Ecto neural progenitor cell (in vitro differentiated cells): ENCODE measurements at regions not wholly inside any gene's neighbourhood (a gene's known extent, or its start where the extent isn't known, plus 50 kb on each side); places are given as distances from the start of the nearest gene placed in this dataset.
"Not testable (repeated sequence)": the region's sequence is repeated elsewhere in the genome, so short reads cannot be mapped to it uniquely, and the experiment has no call there.

Experiments used
- DNase-seq: peaks from one replicate; pipeline ENCODE4 v3.0.0-alpha.2; 2018; ENCODE audit warnings: low spot score

DNA sequence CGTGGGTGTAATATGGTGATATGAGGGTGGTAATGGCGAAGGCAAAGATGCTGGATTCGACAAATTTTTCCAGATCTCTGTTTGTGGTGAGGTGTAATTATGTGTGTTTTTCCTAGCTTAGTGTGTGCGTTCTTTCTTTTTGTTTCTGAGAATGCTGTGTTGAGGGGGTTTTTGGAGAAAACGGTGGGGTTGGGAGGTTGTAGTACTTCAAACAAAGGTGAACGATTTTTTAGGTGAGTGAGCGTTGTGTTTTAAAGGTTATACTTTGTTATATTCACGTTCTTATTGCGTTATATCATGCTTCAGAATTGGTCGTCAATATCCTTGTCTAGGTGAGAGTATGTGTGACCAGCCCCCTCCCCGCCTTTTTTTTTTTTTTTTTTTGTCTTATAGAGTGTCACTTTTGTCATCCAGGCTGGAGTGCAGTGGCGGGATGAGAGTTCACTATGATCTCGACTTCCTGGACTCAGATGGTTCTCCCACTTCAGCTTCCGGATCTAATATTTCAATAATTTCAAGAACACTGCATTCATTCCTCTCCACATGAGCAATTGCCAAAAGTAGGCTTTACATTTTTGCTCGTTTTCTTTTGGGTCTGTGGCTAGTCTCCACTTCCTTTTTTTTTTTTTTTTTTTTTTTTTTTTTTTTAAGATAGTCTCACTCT, 82.2 kb upstream of the RNU2-1 start:
- no peak for DNase-seq

DNA sequence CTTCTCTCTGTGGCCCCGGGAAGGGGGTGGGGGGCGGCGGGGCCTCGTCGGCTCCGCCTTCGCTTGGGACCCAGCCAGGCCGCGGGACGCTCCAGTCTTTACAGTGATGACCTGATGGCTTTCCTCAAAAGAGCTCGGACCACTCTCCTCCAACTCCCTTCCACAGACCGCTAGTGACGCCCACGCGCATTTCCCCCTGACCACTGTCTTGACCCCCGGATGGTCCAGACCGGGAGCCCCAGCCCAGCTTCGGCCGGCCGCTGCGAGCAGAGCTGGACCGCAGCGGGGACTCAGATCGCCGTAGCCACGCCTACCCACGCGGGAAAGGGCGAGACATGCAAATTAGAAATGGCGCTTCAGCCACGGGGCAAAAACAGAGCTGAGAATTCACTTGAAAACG, 81.6 kb upstream of the RNU2-1 start:
- no peak for DNase-seq

GRCh38 chr17:43314611-43315011, 80.8 kb upstream of the RNU2-1 start:
- DNase-seq = no peak

GRCh38 chr17:43312011-43312410, 78.2 kb upstream of the RNU2-1 start:
- no peak for DNase-seq

DNA sequence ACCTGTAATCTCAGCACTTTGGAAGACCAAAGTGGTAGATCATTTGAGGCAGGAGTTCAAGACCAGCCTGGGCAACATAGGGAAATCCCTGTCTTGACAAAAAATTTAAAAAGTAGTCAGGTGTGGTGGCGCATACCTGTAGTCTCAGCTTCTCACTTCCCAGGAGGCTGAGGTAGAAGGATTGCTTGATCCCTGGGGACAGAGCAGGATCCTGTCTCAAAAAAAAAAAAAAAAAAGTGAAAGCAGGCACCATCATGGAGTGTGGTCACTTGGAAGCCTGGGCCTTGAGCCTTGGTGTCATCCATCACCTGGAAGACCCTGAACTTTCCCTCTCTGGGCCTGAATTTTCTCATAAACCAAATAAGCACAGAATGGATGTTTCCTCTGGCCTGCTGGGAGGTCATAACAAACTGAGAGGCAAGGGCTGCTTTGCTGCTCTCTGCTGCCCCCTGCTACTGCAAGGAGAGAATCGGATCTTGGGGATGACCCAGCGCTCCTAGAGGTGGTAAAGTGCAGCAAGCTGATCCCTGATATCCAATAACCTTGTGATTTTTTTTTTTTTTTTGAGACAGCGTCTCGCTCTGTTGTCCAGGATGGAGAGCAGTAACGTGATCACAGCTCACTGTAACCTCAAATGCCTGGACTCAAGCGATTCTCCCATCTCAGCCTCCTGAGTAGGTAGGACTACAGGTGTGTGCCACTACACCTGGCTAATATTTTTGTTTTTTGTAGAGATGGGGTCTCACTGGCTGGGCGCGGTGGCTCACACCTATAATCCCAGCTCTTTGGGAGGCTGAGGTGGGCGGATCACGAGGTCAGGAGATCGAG, 75.9 kb upstream of the RNU2-1 start:
- no peak for DNase-seq

- no peak for DNase-seq
Observed at GRCh38 chr17:43308999-43309398, 75.2 kb upstream of the RNU2-1 start.

DNA sequence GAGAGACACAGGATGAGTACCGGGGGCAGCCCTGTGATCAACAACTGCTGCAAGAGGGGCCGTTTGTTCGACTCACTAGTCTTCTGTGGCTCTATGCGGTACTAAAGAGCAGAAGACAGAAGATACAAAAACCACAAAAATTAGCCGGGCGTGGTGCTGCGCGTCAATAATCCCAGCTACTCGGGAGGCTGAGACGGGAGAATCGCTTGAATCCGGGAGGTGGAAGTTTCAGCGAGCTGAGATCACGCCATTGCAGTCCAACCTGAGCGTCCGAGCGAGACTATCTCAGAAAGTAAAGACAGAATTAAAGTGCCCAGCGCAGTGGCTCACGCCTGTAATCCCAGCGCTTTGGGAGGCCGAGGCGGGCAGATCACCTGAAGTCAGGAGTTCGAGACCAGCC, 71.0 kb upstream of the RNU2-1 start:
- DNase-seq = not testable (repeated sequence)

- not testable (repeated sequence) for DNase-seq
Observed at GRCh38 chr17:43303049-43303448, 69.3 kb upstream of the RNU2-1 start.

DNA sequence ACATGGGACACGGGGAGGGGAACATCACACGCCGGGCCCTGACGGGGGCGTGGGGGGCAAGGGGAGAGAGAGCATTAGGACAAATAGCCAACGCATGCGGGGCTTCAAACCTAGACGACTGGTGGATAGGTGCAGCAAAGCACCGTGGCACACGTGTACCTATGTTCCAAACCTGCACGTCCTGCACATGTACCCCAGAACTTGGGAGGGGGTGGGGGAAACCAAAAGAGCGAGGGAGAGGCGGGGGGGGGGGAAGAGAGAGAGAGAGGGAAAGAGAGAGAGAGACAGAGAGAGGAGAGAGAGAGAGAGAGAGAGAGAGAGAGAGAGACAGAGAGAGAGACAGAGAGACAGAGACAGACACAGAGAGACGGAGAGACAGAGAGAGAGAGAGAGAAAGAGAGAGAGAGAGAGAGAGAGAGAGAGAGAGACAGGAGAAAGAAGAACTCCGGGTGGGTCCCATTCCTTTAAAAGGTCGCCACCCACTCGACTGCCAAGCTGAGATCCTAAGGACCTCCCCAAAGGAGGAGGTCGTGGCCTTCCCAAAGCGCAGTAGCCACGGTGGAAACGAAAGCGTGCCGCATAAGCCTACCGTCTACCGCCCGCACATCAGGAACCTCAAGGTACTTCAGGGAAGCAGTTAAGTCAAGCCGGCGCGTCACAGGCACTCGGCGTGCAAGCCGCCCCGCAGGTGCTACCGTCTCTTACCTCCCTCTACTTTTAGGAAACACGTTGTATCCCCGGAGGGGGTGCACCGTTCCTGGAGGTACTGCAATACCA, 65.7 kb upstream of the RNU2-1 start:
- not testable (repeated sequence) for DNase-seq

DNA sequence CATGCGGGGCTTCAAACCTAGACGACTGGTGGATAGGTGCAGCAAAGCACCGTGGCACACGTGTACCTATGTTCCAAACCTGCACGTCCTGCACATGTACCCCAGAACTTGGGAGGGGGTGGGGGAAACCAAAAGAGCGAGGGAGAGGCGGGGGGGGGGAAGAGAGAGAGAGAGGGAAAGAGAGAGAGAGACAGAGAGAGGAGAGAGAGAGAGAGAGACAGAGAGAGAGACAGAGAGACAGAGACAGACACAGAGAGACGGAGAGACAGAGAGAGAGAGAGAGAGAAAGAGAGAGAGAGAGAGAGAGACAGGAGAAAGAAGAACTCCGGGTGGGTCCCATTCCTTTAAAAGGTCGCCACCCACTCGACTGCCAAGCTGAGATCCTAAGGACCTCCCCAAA, 55.9 kb upstream of the RNU2-1 start:
- DNase-seq = not testable (repeated sequence)

DNA sequence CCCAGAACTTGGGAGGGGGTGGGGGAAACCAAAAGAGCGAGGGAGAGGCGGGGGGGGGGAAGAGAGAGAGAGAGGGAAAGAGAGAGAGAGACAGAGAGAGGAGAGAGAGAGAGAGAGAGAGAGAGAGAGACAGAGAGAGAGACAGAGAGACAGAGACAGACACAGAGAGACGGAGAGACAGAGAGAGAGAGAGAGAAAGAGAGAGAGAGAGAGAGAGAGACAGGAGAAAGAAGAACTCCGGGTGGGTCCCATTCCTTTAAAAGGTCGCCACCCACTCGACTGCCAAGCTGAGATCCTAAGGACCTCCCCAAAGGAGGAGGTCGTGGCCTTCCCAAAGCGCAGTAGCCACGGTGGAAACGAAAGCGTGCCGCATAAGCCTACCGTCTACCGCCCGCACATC, 49.8 kb upstream of the RNU2-1 start:
- not testable (repeated sequence) for DNase-seq
